ENCODE measurements at regions not wholly inside any gene's neighbourhood (a gene's known extent, or its start where the extent isn't known, plus 50 kb on each side); places are given as distances from the start of the nearest gene placed in this dataset.

DNA sequence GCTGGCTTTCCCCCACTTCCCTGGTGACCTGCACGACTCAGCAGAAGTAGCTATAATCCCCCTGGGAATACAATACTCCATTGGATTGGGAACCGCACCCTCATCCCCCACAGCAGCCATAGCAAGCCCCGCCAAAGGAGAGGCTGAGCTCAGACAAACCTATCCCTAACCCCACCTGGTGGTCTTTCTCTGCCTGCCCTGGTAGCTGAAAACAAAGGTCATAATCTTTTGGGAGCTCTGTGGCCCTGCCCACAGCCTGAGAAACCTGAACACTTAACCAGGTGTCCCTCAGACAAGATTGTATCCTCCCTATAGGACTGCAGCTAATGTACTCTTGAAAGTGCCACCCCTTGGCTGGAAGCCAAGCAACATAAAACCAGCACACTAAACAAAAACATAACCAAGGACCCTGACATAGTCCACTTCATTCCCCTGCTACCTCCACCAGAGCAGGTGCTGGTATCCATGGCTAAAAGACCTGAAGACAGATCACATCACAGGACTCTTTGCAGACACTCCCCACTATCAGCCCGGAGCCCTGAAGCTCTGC is 71.6 kb upstream of the RUNX1 start:
- TF ChIP-seq, protein P1, sequence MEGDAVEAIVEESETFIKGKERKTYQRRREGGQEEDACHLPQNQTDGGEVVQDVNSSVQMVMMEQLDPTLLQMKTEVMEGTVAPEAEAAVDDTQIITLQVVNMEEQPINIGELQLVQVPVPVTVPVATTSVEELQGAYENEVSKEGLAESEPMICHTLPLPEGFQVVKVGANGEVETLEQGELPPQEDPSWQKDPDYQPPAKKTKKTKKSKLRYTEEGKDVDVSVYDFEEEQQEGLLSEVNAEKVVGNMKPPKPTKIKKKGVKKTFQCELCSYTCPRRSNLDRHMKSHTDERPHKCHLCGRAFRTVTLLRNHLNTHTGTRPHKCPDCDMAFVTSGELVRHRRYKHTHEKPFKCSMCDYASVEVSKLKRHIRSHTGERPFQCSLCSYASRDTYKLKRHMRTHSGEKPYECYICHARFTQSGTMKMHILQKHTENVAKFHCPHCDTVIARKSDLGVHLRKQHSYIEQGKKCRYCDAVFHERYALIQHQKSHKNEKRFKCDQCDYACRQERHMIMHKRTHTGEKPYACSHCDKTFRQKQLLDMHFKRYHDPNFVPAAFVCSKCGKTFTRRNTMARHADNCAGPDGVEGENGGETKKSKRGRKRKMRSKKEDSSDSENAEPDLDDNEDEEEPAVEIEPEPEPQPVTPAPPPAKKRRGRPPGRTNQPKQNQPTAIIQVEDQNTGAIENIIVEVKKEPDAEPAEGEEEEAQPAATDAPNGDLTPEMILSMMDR (IDR thresholded peaks at IDR 0.05), result no peak
- Histone ChIP-seq H3K4me2 (replicated peaks; ENCODE audit: extremely low read depth, low read length, poor library complexity, severe bottlenecking) (no peak overlapping the region), H3K4me3 (replicated peaks in 1 of 3; ENCODE audit: low read depth in 2 of 3, low read length in 3 of 3) (no peak overlapping the region), H4K20me1 (ENCODE audit: insufficient read depth, low read length) (no peaks in the 10 kb centered on the region), H3K9me3 (replicated peaks in 1 of 2; ENCODE audit: control insufficient read depth in 1 of 2, insufficient read depth in 1 of 2, low read length in 2 of 2) (no peaks in the 10 kb centered on the region), H3K79me2 (ENCODE audit: insufficient read depth, low read length) (no peaks in the 10 kb centered on the region), H3K27me3 (ENCODE audit: control insufficient read depth in 2 of 2, insufficient read depth in 2 of 2, low read length in 2 of 2) (no peaks in the 10 kb centered on the region), H3K36me3 (replicated peaks in 1 of 2; ENCODE audit: control insufficient read depth in 1 of 2, insufficient read depth in 2 of 2, low read length in 2 of 2) (no peaks in the 10 kb centered on the region), H3K9ac (ENCODE audit: insufficient read depth, low read length, poor library complexity, severe bottlenecking) (no peak overlapping the region), H3K27ac (ENCODE audit: low read depth in 1 of 2, low read length in 2 of 2) (no peak overlapping the region), H3K4me1 (ENCODE audit: control insufficient read depth in 1 of 2, insufficient read depth in 2 of 2, low read length in 2 of 2) (no peaks in the 10 kb centered on the region), H2AFZ (ENCODE audit: insufficient read depth, low read depth, low read length, poor library complexity, severe bottlenecking) (no peak overlapping the region)
- H3K9me3 Mint-ChIP-seq, result peaks cover 6 to 12% (median 10%) of the 10 kb centered on the region in 7 donors
- DNase-seq, result no peak
- intact Hi-C loops (cut with micrococcal nuclease), result no loop called here
- H3K36me3 Mint-ChIP-seq, result no peaks in the 10 kb centered on the region
- no peaks in the 10 kb centered on the region for H3K4me1 Mint-ChIP-seq
- H3K27ac Mint-ChIP-seq, result no peak overlapping the region
- 87% methylated on average over 3 of the region's 4 CpGs for WGBS (ENCODE audit: insufficient coverage)
- H3K4me3 Mint-ChIP-seq, result no peak overlapping the region
- peaks cover 0 to 2% (median 0%) of the 10 kb centered on the region in 3 donors for H3K27me3 Mint-ChIP-seq (ENCODE audit: low read depth in 3 of 3)

DNA sequence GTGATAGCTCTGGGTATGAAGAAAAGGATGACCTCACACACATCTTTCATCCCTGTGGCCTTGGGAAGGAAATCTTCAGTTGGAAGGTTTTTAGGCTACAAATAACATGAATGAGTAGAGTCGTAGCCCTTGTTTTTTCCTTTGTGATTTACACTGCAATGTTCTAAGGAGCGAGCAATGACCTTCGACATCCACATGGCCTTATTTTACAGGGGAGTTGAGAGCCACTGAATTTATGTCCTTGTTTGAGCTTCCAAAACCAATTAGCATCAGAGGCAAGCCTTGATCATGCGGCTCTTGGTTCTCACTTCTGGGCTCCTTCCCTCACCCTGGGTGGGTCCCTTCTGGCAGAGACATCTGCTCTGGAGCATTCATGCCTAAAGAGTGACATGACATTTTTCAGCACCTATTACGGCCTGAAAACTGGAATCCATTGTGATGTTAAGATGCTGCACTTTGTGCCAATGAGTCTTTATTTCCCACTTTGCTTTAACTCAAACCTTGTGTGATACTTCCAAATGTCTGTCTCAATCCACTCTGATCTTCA is 70.5 kb upstream of the RUNX1 start:
- no peaks in the 10 kb centered on the region for H3K27me3 ChIP-seq (ENCODE audit: control insufficient read depth in 2 of 2, insufficient read depth in 2 of 2, low read length in 2 of 2)
- H3K27ac ChIP-seq (ENCODE audit: low read depth in 1 of 2, low read length in 2 of 2), result no peak overlapping the region
- no peak for DNase-seq
- Mint-ChIP-seq H3K4me3 (no peak overlapping the region), H3K4me1 (no peaks in the 10 kb centered on the region), H3K27ac (no peak overlapping the region), H3K27me3 (ENCODE audit: low read depth in 3 of 3) (no peaks in the 10 kb centered on the region), H3K36me3 (no peaks in the 10 kb centered on the region), H3K9me3 (peaks cover 0 to 5% (median 2%) of the 10 kb centered on the region in 7 donors)
- H3K4me3 ChIP-seq (replicated peaks in 1 of 3; ENCODE audit: low read depth in 2 of 3, low read length in 3 of 3), result no peak overlapping the region
- H3K79me2 ChIP-seq (ENCODE audit: insufficient read depth, low read length), result no peaks in the 10 kb centered on the region
- no peaks in the 10 kb centered on the region for H3K9me3 ChIP-seq (replicated peaks in 1 of 2; ENCODE audit: control insufficient read depth in 1 of 2, insufficient read depth in 1 of 2, low read length in 2 of 2)
- H3K36me3 ChIP-seq (replicated peaks in 1 of 2; ENCODE audit: control insufficient read depth in 1 of 2, insufficient read depth in 2 of 2, low read length in 2 of 2), result no peaks in the 10 kb centered on the region
- H4K20me1 ChIP-seq (ENCODE audit: insufficient read depth, low read length), result no peaks in the 10 kb centered on the region
- H2AFZ ChIP-seq (ENCODE audit: insufficient read depth, low read depth, low read length, poor library complexity, severe bottlenecking), result no peak overlapping the region
- TF ChIP-seq, protein P1 (IDR thresholded peaks at IDR 0.05), result no peak
- no peak overlapping the region for H3K9ac ChIP-seq (ENCODE audit: insufficient read depth, low read length, poor library complexity, severe bottlenecking)
- WGBS (ENCODE audit: insufficient coverage), result 96% methylated on average over 4 of the region's 5 CpGs
- intact Hi-C loops (cut with micrococcal nuclease), result no loop called here
- no peak overlapping the region for H3K4me2 ChIP-seq (replicated peaks; ENCODE audit: extremely low read depth, low read length, poor library complexity, severe bottlenecking)
- H3K4me1 ChIP-seq (ENCODE audit: control insufficient read depth in 1 of 2, insufficient read depth in 2 of 2, low read length in 2 of 2), result no peaks in the 10 kb centered on the region

All from CD14-positive monocyte (primary cell).